Activated B cell treated with CpG ODN at 0.5 μM for 24 hours (primary cell): ENCODE measurements at regions not wholly inside any gene's neighbourhood (a gene's known extent, or its start where the extent isn't known, plus 50 kb on each side); places are given as distances from the start of the nearest gene placed in this dataset.

Source experiments
- ATAC-seq: fragments of 200-7000 bp; cut with Tn5 transposase; one replicate; pipeline ENCODE4 v1.10.0; 2021; ENCODE audit warnings: low read depth, mild to moderate bottlenecking, moderate library complexity
- CTCF ChIA-PET: fragments of 350-600 bp; sonication (Branson Sonifier 250); formaldehyde crosslinking; loops from one replicate; lab custom pipeline; 2021; ENCODE audit warnings: antibody characterized with exemption; lab: Charles Lee
- POLR2A ChIA-PET: fragments of 350-600 bp; sonication (Branson Sonifier 250); formaldehyde crosslinking; loops from one replicate; lab custom pipeline; 2021; ENCODE audit warnings: antibody characterized with exemption; lab: Charles Lee
- DNase-seq: peaks from one replicate; pipeline ENCODE4 v3.0.0; 2022
- H3K27ac Mint-ChIP-seq: one replicate; pipeline ENCODE4 v1.8.0; 2020; ENCODE audit warnings: mixed read lengths
- H3K27me3 Mint-ChIP-seq: one replicate; pipeline ENCODE4 v1.8.0; 2021; ENCODE audit warnings: mixed read lengths
- H3K36me3 Mint-ChIP-seq: one replicate; pipeline ENCODE4 v1.8.0; 2021; ENCODE audit warnings: low read depth, mixed read lengths
- H3K4me1 Mint-ChIP-seq: one replicate; pipeline ENCODE4 v1.8.0; 2021; ENCODE audit warnings: mixed read lengths
- H3K4me3 Mint-ChIP-seq: one replicate; pipeline ENCODE4 v1.8.0; 2020; ENCODE audit warnings: mild to moderate bottlenecking, mixed read lengths
- H3K9me3 Mint-ChIP-seq: one replicate; pipeline ENCODE4 v1.8.0; 2020; ENCODE audit warnings: mixed read lengths
- intact Hi-C: fragments of 100-400 bp; cut with micrococcal nuclease; formaldehyde crosslinking; loops from one replicate; pipeline ENCODE4 v1.15.1; 2024
- TF ChIP-seq, protein P1 (sequence below): fragments of 200-600 bp; IDR thresholded peaks from one replicate; pipeline ENCODE4 v1.8.0; 2022; ENCODE audit warnings: antibody characterized with exemption, mild to moderate bottlenecking

DNA sequence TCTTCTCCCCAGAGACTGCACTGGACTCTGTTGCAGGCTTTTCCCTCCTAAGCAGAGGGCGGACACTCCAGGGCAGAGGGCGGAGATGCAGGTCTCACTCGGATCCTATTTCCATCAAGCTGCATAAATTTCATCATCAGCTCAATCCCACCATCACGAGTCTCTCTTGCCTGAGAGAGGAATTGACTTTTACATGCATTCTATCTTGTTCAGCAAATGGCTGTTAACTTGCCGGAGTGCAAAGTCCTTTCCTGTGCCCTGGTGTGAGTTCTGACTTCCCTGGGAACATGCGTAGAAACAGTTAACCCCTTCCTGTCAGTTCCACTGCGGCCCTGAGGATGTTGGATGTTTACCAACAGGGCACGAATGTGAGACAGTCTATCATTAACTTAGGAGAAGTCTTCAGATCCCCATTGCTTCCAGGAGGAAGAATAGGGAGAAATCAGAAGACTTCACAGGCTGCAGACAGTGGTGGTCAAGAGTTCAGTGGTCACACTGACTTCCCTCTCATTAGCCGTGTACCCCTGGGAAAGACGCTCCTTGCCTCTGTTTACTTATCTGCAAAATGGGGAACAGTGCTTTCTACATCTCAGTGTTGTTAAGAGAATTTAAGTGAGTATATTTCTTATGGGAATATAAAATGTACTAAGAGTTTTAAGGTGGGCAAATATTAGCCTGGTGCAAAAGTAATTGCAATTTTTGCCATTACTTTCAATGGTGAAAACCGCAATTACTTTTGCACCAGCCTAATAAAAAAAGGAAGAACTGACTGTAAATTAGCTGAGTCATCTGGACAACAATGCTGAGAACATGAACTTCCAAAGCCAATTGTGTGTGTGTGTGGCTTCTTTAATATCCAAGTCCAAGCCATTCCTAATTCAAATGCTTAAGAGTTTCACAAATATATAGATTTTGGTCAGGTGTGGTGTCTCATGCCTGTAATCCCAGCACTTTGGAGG is 248.0 kb downstream of the DRD1 start:
- TF ChIP-seq, protein P1, sequence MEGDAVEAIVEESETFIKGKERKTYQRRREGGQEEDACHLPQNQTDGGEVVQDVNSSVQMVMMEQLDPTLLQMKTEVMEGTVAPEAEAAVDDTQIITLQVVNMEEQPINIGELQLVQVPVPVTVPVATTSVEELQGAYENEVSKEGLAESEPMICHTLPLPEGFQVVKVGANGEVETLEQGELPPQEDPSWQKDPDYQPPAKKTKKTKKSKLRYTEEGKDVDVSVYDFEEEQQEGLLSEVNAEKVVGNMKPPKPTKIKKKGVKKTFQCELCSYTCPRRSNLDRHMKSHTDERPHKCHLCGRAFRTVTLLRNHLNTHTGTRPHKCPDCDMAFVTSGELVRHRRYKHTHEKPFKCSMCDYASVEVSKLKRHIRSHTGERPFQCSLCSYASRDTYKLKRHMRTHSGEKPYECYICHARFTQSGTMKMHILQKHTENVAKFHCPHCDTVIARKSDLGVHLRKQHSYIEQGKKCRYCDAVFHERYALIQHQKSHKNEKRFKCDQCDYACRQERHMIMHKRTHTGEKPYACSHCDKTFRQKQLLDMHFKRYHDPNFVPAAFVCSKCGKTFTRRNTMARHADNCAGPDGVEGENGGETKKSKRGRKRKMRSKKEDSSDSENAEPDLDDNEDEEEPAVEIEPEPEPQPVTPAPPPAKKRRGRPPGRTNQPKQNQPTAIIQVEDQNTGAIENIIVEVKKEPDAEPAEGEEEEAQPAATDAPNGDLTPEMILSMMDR, result no peak
- ChIA-PET POLR2A (no interaction called here), CTCF (no interaction called here)
- ATAC-seq (no peak), DNase-seq (no peak)
- no peaks in the 10 kb centered on the region for H3K27me3 Mint-ChIP-seq
- H3K36me3 Mint-ChIP-seq, result no peaks in the 10 kb centered on the region
- intact Hi-C loops, result no loop called here
- peaks cover 5% of the 10 kb centered on the region for H3K9me3 Mint-ChIP-seq
- no peak overlapping the region for H3K4me3 Mint-ChIP-seq
- no peak overlapping the region for H3K27ac Mint-ChIP-seq
- H3K4me1 Mint-ChIP-seq, result no peaks in the 10 kb centered on the region

DNA sequence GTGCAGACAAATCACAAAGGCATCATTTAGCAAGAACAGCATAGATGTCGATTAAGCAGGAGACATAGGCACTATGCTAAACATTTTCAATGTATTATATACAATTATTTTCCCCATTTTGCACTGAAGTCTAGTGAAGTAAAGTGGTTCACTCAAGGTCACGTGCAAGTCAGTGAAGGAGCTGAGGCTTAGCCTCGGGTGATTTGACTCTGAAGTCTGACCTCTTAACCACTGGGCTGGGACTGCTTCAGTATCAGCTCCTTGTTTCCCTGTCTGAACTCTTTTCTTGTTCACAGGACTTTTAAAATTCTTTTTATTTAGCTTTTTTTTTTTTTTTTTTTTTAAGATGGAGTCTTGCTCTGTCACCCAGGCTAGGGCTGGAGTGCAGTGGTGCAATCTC is 262.7 kb downstream of the DRD1 start:
- intact Hi-C loops, result no loop called here
- POLR2A ChIA-PET, result no interaction called here

DNA sequence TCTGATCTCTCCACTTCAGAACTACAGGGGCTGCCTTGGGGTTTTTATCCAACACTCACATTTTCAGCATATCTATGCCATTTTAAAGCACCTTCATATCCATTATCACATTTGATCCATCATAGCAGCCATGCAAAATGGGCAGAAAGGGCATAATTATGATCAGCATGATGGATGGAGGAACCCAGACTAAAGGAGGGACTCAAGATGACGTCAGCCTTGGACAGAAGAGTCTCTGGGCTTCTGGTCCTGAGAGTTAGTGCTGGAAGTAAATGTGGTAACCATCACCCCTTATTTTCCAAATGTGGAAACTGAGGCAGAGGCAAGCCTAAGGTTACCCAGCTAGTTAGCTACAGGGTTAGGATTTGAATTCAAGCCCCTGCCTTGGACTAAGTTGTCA is 273.1 kb downstream of the DRD1 start:
- intact Hi-C loops, result no loop called here
- no peak for DNase-seq
- Mint-ChIP-seq H3K27ac (no peak overlapping the region), H3K4me3 (no peak overlapping the region), H3K27me3 (no peaks in the 10 kb centered on the region), H3K4me1 (no peaks in the 10 kb centered on the region), H3K9me3 (no peaks in the 10 kb centered on the region), H3K36me3 (no peaks in the 10 kb centered on the region)
- POLR2A ChIA-PET, result no interaction called here
- ATAC-seq, result no peak
- CTCF ChIA-PET, result no interaction called here
- TF ChIP-seq, protein P1, result no peak

More for the DNA sequence above, 262.7 kb downstream of the DRD1 start:
- Mint-ChIP-seq H3K27ac (no peak overlapping the region), H3K27me3 (no peaks in the 10 kb centered on the region), H3K9me3 (no peaks in the 10 kb centered on the region), H3K4me1 (no peaks in the 10 kb centered on the region), H3K4me3 (no peak overlapping the region), H3K36me3 (no peaks in the 10 kb centered on the region)
- ATAC-seq (no peak), DNase-seq (no peak)
- TF ChIP-seq, protein P1, result no peak
- CTCF ChIA-PET, result no interaction called here

DNA sequence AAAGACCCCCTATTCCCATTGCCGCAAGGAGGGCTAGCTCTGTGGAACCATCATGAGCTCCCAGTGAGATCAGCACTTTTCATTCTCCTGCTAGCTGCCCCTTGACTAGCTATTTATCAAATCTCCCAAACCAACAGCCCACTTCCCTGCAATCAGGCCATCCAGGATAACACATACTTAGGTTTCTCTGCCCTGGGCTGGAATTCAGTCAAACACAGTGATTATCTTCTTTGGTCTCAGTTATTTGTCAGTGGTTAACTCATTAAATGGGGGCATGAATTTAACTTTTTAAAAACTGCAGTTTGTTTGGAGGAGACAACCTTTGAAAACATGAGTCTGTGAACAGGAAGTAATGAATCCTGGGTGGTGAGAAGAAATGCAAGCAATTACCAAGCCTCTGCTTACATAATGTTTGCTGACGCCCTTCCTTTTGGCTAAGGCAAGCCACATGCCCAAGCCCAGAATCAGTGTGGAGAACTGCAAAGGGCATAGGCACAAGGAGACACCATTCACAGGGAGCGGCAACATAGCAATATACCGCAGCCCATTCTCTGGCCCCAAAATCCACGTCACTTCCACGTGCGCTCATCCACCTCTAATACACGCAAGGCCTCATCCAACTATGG is 275.0 kb downstream of the DRD1 start:
- Mint-ChIP-seq H3K36me3 (no peaks in the 10 kb centered on the region), H3K4me1 (no peaks in the 10 kb centered on the region), H3K27ac (no peak overlapping the region), H3K27me3 (no peaks in the 10 kb centered on the region), H3K9me3 (no peaks in the 10 kb centered on the region), H3K4me3 (no peak overlapping the region)
- intact Hi-C loops, result no loop called here
- ChIA-PET CTCF (no interaction called here), POLR2A (no interaction called here)
- DNase-seq, result no peak
- TF ChIP-seq, protein P1, result no peak
- ATAC-seq, result no peak

DNA sequence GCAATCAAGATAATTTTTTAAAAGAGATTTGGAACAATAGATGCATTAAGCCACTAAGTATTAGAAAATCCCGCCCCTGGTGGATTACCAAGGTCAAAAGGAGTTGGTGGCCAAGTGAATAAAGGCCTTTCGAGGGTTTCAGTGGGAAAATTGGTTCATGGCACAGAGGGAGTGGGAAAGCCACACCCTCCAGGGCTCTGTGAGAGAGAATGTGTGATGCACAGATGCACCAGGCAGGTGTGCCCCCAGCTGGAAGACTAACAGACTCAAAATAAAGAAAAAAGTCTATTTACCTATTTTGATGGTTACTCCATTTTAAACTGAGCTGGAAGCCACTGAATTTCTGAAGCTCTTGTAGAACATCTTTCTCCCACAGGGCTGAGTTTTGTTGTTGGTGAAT is 278.0 kb downstream of the DRD1 start:
- no peak overlapping the region for H3K4me3 Mint-ChIP-seq
- DNase-seq (no peak), ATAC-seq (no peak)
- H3K9me3 Mint-ChIP-seq, result no peaks in the 10 kb centered on the region
- no peaks in the 10 kb centered on the region for H3K36me3 Mint-ChIP-seq
- H3K27ac Mint-ChIP-seq, result no peak overlapping the region
- CTCF ChIA-PET, result no interaction called here
- no peaks in the 10 kb centered on the region for H3K4me1 Mint-ChIP-seq
- TF ChIP-seq, protein P1, result no peak
- intact Hi-C loops, result no loop called here
- POLR2A ChIA-PET, result no interaction called here
- no peaks in the 10 kb centered on the region for H3K27me3 Mint-ChIP-seq
